ENCODE measurements at regions not wholly inside any gene's neighbourhood (a gene's known extent, or its start where the extent isn't known, plus 50 kb on each side); places are given as distances from the start of the nearest gene placed in this dataset.

- in situ Hi-C loops (cut with HindIII; ENCODE audit: low pct_ligation_motif_present, low sequenced_read_pairs): no loop called here
- no peak for DNase-seq
- no peaks in the 10 kb centered on the region for H3K36me3 ChIP-seq (replicated peaks)
- no peaks in the 10 kb centered on the region for H3K27me3 ChIP-seq (replicated peaks)
- no peak overlapping the region for H3K27ac ChIP-seq
- TF ChIP-seq CTCF (IDR thresholded peaks at IDR 0.05; ENCODE audit: low read depth, low read length, missing control alignments): no peak
- H3K4me3 ChIP-seq (ENCODE audit: low read depth, low read length): no peak overlapping the region
These were observed 60.3 kb downstream of the UTRN start for GRCh38 chr6:144345451-144345850.

GRCh38 chr6:144346719-144347447 lies 61.7 kb downstream of the UTRN start:
- Histone ChIP-seq H3K36me3 (replicated peaks) (no peaks in the 10 kb centered on the region), H3K4me3 (ENCODE audit: low read depth, low read length) (no peak overlapping the region), H3K27ac (peak overlapping the region; percentile 57), H3K27me3 (replicated peaks) (no peaks in the 10 kb centered on the region)
- in situ Hi-C loops (cut with HindIII; ENCODE audit: low pct_ligation_motif_present, low sequenced_read_pairs): no loop called here
- DNase-seq: peak; percentile 82
- TF ChIP-seq CTCF (IDR thresholded peaks at IDR 0.05; ENCODE audit: low read depth, low read length, missing control alignments): no peak

- no peak for TF ChIP-seq CTCF (IDR thresholded peaks at IDR 0.05; ENCODE audit: low read depth, low read length, missing control alignments)
- no peak for DNase-seq
- Histone ChIP-seq H3K4me3 (ENCODE audit: low read depth, low read length) (no peak overlapping the region), H3K36me3 (replicated peaks) (no peaks in the 10 kb centered on the region), H3K27ac (peak overlapping the region; percentile 57), H3K27me3 (replicated peaks) (no peaks in the 10 kb centered on the region)
- in situ Hi-C loops (cut with HindIII; ENCODE audit: low pct_ligation_motif_present, low sequenced_read_pairs): no loop called here
These were observed 62.3 kb downstream of the UTRN start for GRCh38 chr6:144347448-144347759.

- H3K36me3 ChIP-seq (replicated peaks): no peaks in the 10 kb centered on the region
- no peak overlapping the region for H3K4me3 ChIP-seq (ENCODE audit: low read depth, low read length)
- no peak for TF ChIP-seq CTCF (IDR thresholded peaks at IDR 0.05; ENCODE audit: low read depth, low read length, missing control alignments)
- H3K27me3 ChIP-seq (replicated peaks): no peaks in the 10 kb centered on the region
- in situ Hi-C loops (cut with HindIII; ENCODE audit: low pct_ligation_motif_present, low sequenced_read_pairs): no loop called here
- no peak for DNase-seq
- H3K27ac ChIP-seq: no peak overlapping the region
These were observed 62.8 kb downstream of the UTRN start for GRCh38 chr6:144347933-144348332.

GRCh38 chr6:144349690-144350527 lies 64.8 kb downstream of the UTRN start:
- peak; percentile 57 for DNase-seq
- H3K27me3 ChIP-seq (replicated peaks): no peaks in the 10 kb centered on the region
- in situ Hi-C loops (cut with HindIII; ENCODE audit: low pct_ligation_motif_present, low sequenced_read_pairs): no loop called here
- no peaks in the 10 kb centered on the region for H3K36me3 ChIP-seq (replicated peaks)
- H3K4me3 ChIP-seq (ENCODE audit: low read depth, low read length): no peak overlapping the region
- no peak for TF ChIP-seq CTCF (IDR thresholded peaks at IDR 0.05; ENCODE audit: low read depth, low read length, missing control alignments)
- peak overlapping the region; percentile 22 for H3K27ac ChIP-seq

Measured in brain microvascular endothelial cell (primary cell).